ENCODE measurements at regions not wholly inside any gene's neighbourhood (a gene's known extent, or its start where the extent isn't known, plus 50 kb on each side); places are given as distances from the start of the nearest gene placed in this dataset.

DNA sequence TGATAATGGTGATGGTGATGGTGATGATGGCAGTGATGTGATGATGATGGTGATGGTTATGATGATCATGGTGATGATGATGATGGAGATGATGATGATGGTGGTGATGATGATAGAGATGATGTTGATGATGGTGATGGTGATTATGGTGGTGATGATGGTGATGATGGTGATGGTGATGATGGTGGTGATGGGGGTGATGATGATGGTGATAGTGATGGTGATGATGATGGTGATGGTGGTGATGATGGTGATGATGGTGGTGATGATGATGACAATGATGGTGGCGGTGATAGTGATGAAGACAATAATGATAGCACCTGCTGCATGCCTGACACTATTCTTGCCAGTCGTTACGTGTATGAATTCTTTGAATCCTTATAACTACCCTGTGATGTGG is 317.9 kb upstream of the AJAP1 start:
- no peaks in the 10 kb centered on the region for H3K36me3 ChIP-seq (ENCODE audit: insufficient read depth, low read length)
- peaks cover 2% of the 10 kb centered on the region for H3K9me3 ChIP-seq (ENCODE audit: low read depth, low read length)
- no peaks in the 10 kb centered on the region for H4K20me1 ChIP-seq (ENCODE audit: insufficient read depth, low read length)
- no peak overlapping the region for H3K4me3 ChIP-seq (ENCODE audit: insufficient read depth, low read length)
- no peak overlapping the region for H3K4me2 ChIP-seq (ENCODE audit: insufficient read depth, low read length)
- no peak for DNase-seq (ENCODE audit: insufficient read length, low spot score, missing footprints)
- no peak overlapping the region for H3K27ac ChIP-seq (ENCODE audit: low read depth, low read length)
- no peaks in the 10 kb centered on the region for H3K4me1 ChIP-seq (ENCODE audit: insufficient read depth, low read length)
- no peaks in the 10 kb centered on the region for H3K79me2 ChIP-seq (ENCODE audit: insufficient read depth, low read length)
- no peaks in the 10 kb centered on the region for H3K27me3 ChIP-seq (ENCODE audit: insufficient read depth, low read length)
- H2AFZ ChIP-seq (ENCODE audit: low read length) = no peak overlapping the region
- TF ChIP-seq, protein P1, sequence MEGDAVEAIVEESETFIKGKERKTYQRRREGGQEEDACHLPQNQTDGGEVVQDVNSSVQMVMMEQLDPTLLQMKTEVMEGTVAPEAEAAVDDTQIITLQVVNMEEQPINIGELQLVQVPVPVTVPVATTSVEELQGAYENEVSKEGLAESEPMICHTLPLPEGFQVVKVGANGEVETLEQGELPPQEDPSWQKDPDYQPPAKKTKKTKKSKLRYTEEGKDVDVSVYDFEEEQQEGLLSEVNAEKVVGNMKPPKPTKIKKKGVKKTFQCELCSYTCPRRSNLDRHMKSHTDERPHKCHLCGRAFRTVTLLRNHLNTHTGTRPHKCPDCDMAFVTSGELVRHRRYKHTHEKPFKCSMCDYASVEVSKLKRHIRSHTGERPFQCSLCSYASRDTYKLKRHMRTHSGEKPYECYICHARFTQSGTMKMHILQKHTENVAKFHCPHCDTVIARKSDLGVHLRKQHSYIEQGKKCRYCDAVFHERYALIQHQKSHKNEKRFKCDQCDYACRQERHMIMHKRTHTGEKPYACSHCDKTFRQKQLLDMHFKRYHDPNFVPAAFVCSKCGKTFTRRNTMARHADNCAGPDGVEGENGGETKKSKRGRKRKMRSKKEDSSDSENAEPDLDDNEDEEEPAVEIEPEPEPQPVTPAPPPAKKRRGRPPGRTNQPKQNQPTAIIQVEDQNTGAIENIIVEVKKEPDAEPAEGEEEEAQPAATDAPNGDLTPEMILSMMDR (IDR thresholded peaks at IDR 0.05; ENCODE audit: extremely low read depth, low read depth, low read length) = no peak

DNA sequence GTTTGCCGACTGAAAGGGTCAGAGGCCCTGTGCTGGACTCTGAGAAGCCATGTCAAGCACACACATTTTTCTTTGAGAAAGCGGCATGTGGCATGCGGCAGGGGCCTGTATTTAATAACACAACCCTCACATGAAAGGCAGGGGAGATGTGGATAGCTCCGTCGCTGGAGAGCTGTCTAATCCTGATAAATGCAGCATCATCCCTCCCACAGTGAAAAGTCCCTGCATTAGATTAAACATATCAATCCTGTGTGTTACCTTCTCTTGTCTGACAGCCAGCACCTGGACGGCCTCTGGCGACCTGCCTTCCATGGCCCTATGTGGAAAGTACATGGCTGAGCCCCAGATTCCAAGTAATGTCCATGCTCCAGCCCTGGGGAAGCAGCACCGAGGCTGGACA is 313.0 kb upstream of the AJAP1 start:
- H3K27me3 ChIP-seq (ENCODE audit: insufficient read depth, low read length) = no peaks in the 10 kb centered on the region
- H3K4me3 ChIP-seq (ENCODE audit: insufficient read depth, low read length) = no peak overlapping the region
- TF ChIP-seq, protein P1 (IDR thresholded peaks at IDR 0.05; ENCODE audit: extremely low read depth, low read depth, low read length) = no peak
- H2AFZ ChIP-seq (ENCODE audit: low read length) = no peak overlapping the region
- DNase-seq (ENCODE audit: insufficient read length, low spot score, missing footprints) = no peak
- no peak overlapping the region for H3K4me2 ChIP-seq (ENCODE audit: insufficient read depth, low read length)
- no peaks in the 10 kb centered on the region for H3K36me3 ChIP-seq (ENCODE audit: insufficient read depth, low read length)
- no peaks in the 10 kb centered on the region for H3K9me3 ChIP-seq (ENCODE audit: low read depth, low read length)
- H4K20me1 ChIP-seq (ENCODE audit: insufficient read depth, low read length) = no peaks in the 10 kb centered on the region
- H3K4me1 ChIP-seq (ENCODE audit: insufficient read depth, low read length) = no peaks in the 10 kb centered on the region
- H3K27ac ChIP-seq (ENCODE audit: low read depth, low read length) = no peak overlapping the region
- no peaks in the 10 kb centered on the region for H3K79me2 ChIP-seq (ENCODE audit: insufficient read depth, low read length)

DNA sequence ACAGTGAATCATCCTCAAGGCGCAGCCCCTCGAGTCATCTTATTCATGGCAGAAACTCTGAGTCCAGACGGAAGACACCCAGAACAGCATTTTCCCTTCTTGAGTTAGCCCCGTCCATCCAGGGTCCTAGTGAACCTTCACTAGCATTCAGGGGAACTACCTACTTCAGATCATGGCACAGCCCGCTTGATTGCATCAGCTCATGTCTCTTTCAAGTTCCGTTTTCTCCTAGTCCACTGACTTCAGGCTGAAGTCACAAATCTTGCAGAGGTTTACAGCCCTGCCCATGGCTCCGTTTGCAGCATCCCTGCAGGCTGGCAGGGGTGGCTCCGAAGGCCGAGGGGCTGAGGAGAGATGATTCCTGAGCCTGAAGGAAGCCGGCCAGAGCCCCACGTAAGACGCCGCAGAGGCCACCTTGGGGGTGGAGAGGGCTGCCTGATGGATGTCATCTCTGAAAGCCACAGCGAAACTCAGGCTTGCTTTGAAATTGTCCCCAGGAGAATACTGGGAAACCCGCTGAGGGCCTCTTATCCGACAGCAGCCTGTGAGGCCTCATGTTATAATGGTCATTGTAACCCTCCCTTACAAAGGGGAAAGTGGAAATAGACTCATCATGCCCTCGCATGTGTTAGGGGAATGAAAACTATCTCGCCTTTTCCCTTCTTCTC is 310.2 kb upstream of the AJAP1 start:
- H3K4me2 ChIP-seq (ENCODE audit: insufficient read depth, low read length) = no peak overlapping the region
- no peaks in the 10 kb centered on the region for H3K9me3 ChIP-seq (ENCODE audit: low read depth, low read length)
- DNase-seq (ENCODE audit: insufficient read length, low spot score, missing footprints) = no peak
- H4K20me1 ChIP-seq (ENCODE audit: insufficient read depth, low read length) = no peaks in the 10 kb centered on the region
- no peak overlapping the region for H3K27ac ChIP-seq (ENCODE audit: low read depth, low read length)
- H3K27me3 ChIP-seq (ENCODE audit: insufficient read depth, low read length) = no peaks in the 10 kb centered on the region
- no peaks in the 10 kb centered on the region for H3K36me3 ChIP-seq (ENCODE audit: insufficient read depth, low read length)
- no peak overlapping the region for H2AFZ ChIP-seq (ENCODE audit: low read length)
- no peak overlapping the region for H3K4me3 ChIP-seq (ENCODE audit: insufficient read depth, low read length)
- H3K4me1 ChIP-seq (ENCODE audit: insufficient read depth, low read length) = no peaks in the 10 kb centered on the region
- TF ChIP-seq, protein P1 (IDR thresholded peaks at IDR 0.05; ENCODE audit: extremely low read depth, low read depth, low read length) = no peak
- no peaks in the 10 kb centered on the region for H3K79me2 ChIP-seq (ENCODE audit: insufficient read depth, low read length)

DNA sequence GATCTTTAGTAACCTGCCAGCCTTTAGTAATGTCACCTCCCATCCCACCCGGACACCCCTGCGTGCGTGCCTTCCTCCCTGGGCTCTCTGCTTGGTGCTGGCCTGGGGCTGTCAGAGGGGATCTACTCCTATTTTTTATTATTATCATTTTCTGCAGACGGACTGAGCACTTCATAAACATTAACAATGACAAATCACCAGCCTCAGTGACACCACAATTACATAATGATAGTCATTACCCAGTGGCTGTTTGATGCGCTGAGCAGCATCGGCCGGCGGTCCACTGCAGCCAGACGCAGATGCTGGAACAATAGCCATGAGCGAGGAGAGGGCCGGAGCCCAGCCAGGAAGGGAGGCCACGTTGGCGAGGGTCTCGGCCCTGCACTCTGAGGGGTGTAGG is 309.3 kb upstream of the AJAP1 start:
- H3K27ac ChIP-seq (ENCODE audit: low read depth, low read length) = no peak overlapping the region
- no peaks in the 10 kb centered on the region for H3K9me3 ChIP-seq (ENCODE audit: low read depth, low read length)
- H4K20me1 ChIP-seq (ENCODE audit: insufficient read depth, low read length) = no peaks in the 10 kb centered on the region
- no peak overlapping the region for H3K4me2 ChIP-seq (ENCODE audit: insufficient read depth, low read length)
- no peaks in the 10 kb centered on the region for H3K36me3 ChIP-seq (ENCODE audit: insufficient read depth, low read length)
- no peak overlapping the region for H3K4me3 ChIP-seq (ENCODE audit: insufficient read depth, low read length)
- TF ChIP-seq, protein P1 (IDR thresholded peaks at IDR 0.05; ENCODE audit: extremely low read depth, low read depth, low read length) = no peak
- DNase-seq (ENCODE audit: insufficient read length, low spot score, missing footprints) = no peak
- no peak overlapping the region for H2AFZ ChIP-seq (ENCODE audit: low read length)
- no peaks in the 10 kb centered on the region for H3K4me1 ChIP-seq (ENCODE audit: insufficient read depth, low read length)
- no peaks in the 10 kb centered on the region for H3K79me2 ChIP-seq (ENCODE audit: insufficient read depth, low read length)
- H3K27me3 ChIP-seq (ENCODE audit: insufficient read depth, low read length) = no peaks in the 10 kb centered on the region

Data from osteoblast (primary cell).